ENCODE measurements at regions not wholly inside any gene's neighbourhood (a gene's known extent, or its start where the extent isn't known, plus 50 kb on each side); places are given as distances from the start of the nearest gene placed in this dataset.

GRCh38 chr15:29319823-29320222 is 50.2 kb upstream of the NSMCE3 start:
- no peak for DNase-seq (ENCODE audit: low spot score)

All from kidney tubule cell (primary cell).